GM19452 (cell line): ENCODE measurements at regions not wholly inside any gene's neighbourhood (a gene's known extent, or its start where the extent isn't known, plus 50 kb on each side); places are given as distances from the start of the nearest gene placed in this dataset.
"Not testable (repeated sequence)": the region's sequence is repeated elsewhere in the genome, so short reads cannot be mapped to it uniquely, and the experiment has no call there.

Source experiments
- ATAC-seq: cut with Tn5 transposase; IDR thresholded peaks from one replicate; pipeline ENCODE4 v1.9.1; 2021; ENCODE audit not compliant: unreplicated experiment

DNA sequence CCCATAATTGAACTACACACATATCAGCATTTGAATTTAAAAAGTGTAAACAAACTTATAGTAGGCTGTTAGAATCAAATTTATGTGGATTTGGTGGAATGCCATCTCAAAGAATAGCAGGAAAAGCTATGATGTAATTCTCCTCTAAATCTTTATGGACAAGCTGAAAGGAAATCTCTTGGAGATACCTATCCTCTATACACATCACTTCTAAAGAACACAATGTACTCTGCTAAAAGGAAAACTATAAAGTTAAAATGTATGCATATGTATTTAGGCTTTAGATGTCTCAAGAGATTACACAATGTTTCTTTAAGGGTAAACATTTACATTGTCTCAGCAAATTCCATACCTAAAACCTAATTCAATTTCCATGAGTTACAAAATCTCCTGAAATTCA, 323.3 kb downstream of the CRPPA start:
- no peak for ATAC-seq

DNA sequence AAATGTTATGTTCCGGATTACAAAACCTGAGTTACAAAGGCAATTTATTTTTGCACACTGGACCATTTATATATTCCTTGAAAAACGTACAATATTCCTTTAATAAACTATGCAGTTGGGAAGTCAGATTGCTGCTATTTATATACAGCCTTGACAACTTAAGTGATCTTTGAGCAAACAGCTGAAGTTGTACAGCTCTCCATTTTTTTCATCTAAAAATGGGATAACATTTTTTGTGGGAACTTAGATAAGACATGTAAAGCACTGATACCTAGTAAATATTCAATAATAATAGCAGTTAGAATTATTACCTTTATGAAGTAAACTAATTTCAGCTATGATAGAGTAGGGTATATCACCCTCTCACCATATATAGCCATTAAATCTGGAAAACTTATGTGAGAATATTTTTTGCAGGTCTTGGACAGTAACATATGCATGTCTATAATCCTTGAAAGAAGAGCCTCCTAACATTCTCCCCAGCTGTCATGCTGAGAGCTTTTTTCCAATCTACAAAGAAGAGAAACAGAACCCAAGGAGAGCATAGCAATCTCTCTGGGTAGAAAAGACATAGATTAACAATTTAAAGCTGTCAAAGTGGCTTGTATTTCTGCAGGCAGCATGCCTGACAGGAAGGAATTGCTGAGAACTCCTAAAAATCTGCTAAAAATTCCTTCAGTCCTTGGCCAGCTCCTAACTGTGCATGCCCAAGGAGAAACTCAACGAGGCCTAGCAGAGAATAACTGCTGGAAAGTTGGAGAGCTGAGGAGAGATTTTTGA, 326.0 kb downstream of the CRPPA start:
- no peak for ATAC-seq

DNA sequence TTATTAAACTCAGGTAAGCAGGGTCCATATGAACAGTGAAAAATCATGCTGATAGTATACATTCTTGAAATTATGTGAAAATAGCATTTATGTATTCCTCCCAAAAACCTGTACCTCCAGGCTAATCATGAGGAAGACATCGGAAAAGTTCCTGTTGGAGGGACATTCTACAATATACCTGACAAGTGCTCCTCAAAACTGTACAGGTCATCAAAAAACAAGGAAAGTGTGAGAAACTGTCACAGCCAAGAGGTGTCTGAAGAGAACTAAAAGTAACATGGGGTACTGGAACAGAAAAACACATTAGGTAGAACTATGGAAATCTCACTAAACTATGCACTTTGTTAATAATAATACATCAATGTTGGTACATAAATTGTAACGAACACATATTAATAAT, 326.7 kb downstream of the CRPPA start:
- no peak for ATAC-seq

DNA sequence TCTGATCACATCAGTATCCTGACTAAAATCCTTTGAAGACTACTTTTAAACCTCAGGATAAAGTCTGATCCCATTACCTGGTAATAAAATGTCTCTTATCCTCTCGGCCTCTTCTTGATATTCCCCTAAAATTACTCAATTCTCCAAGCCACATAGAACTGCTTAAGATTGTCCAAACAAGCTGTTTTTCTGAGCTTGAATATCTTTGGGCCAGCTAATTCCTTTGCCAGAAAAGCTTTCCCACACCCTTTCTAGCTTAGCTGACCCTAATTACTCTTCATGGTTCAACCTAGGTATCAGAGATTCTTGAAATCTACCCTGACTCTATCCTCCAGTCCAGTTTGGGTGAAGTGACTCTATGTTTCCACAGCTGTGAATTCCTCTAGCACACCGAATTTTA, 328.6 kb downstream of the CRPPA start:
- ATAC-seq = no peak

DNA sequence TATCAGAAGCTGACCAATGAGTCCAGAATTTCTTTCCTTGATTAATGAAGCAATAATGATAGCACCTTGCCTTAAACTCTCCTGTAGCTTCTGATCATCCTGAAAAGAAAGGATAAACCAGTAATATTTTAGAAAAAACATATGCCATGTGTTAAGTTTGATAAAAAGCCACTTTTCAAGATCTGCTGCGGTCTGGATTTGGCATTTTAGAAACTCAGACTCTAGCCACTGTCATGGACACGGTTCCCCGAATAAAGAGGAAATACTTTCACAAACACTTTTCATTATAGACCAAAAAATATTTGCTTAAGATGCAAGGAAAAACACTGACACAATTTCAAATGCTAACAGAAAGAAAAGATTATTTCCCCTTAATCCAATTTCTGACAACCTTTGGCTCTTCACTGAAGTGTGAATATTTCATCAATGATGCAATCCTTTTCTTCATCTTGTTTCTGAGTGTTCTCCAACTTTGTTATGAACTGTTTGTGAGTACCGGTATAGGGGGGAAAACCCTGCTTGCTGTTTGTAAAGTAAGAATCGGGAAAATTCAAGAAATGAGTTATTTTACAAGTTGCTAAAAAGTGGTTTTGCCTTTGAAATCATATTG, 329.5 kb downstream of the CRPPA start:
- no peak for ATAC-seq

DNA sequence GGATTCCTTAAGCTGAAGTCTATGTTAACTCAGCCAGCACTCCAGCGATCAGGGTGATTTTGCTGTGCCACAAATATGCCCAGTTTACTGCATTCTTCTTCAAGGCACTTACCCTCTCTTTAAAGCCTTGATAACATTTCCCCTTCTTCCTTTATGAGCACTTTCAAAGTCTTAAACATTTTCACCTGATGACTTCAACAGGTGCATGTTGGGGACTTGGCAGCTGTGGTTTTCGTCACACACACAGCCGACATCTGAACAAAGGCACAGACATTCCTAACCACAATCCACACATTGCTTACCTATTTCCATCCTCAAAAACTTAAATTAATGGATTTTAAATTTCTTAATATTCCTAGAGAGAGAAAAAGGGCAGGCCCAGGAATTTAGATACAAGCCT, 331.5 kb downstream of the CRPPA start:
- no peak for ATAC-seq

DNA sequence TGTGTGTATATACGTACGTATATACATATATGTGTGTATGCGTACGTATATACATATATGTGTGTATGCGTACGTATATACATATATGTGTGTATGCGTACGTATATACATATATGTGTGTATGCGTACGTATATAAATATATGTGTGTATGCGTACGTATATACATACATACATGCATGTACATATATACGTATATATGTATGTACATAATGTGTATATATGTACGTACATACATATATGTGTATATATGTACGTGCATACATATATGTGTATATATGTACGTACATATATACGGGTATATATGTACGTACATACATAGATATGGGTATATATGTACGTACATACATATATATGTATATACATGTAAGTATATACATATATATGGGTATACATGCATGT, 332.1 kb downstream of the CRPPA start:
- ATAC-seq = no peak

DNA sequence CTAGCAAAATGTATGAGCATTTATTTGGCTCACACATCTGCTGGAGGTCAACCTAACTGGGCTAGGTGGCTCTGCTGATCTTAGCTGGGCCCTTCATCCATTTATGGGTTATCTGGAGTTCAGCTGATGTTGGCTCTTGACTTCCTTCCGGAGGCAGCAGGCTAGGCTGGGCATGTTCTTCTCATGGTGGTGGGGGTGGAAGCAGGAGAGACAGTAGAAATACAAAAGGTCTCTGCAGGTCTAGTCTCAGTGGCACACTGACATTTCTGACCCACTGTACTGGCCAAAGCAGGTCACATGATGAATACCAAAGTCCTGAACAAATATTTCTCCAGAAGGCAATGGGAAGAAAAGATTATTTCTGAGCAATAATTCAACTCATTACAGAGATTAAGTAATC, 334.6 kb downstream of the CRPPA start:
- no peak for ATAC-seq

DNA sequence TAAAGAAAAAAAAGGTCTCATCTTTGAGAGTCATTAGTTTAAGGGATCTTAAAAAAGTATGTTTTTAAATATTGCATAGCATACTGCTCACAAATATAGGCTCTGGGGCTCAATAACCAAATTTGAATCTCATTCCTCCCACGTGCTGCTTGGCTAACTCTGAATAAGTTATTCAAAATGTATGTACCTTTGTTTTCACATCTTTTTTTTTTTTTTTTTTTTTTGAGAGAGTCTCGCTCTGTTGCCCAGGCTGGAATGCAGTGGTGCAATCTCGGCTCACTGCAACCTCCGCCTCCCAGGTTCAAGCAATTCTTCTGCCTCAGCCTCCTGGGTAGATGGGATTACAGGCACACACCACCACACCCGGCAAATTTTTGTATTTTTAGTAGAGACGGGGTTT, 335.6 kb downstream of the CRPPA start:
- ATAC-seq = not testable (repeated sequence)

DNA sequence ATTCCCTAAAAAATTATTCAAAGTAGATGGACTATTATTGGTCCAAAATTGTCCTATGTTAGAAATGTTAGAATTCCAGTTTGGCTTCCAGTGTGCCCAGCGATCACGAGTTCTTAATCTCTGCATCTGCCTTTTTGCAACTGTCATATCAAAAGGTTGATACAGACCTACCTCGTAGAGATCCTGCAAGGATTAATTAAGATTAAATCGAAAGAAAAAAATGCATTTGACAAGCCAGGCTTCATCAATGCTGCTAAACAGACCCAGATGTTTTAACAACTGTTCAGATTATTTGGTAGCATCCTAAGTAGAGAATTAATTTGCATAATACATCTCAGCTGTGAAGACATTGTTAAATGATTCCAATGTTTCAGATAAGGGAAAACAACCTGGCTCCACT, 336.5 kb downstream of the CRPPA start:
- no peak for ATAC-seq

DNA sequence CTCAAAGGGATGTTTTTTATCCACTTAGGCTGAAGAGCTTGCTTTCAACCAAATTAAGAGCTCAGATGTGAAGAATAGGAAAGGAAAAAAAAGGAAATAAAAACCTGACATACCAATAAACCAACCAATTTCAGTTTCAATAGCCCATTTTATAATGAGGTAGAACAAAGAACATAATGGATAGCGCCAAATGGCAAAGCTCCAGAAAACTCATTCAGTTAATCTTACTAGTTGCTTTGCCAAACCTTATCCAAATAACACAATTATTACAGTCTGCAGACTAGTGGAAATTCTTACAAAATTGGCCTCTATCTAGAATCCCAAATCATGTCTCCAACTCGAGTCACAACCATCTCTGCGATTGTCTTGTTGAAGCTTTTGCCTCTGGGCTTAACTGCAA, 337.0 kb downstream of the CRPPA start:
- ATAC-seq = no peak

DNA sequence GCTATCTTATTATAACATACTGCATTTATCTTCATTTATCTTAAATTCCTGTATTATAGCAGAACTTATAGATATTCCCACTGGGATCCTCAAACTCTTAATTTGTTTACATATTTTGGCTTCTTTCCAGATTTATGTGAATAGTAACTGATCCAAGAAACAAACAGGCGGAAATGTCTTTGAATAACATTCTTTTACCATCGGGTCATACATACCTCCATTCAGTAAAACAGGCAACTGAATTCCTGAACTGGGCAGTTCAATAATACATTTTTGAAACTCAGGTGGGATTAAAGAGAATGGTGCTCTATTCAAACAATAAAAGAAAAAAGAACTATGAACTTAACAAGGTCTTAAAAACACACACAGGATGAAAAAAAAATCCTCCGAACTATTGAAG, 337.4 kb downstream of the CRPPA start:
- ATAC-seq = no peak

DNA sequence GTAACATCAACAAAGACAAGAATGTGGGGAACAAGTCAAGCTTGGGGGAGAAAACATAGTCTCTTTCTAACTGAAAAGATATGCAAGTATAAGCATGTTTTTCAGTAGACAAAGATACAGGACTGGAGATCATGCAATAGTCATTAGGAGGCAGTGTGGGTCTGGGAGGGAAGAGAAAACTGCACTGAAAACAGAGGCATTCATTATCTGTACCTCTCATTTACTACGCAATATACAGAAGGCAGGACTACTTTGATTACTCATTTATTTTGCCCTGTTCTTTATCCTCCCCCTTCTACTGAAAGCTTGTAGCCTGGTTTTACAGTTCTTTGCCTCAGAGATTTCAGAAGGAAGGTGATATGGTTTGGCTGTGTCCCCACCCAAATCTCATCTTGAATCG, 341.2 kb downstream of the CRPPA start:
- ATAC-seq = no peak

DNA sequence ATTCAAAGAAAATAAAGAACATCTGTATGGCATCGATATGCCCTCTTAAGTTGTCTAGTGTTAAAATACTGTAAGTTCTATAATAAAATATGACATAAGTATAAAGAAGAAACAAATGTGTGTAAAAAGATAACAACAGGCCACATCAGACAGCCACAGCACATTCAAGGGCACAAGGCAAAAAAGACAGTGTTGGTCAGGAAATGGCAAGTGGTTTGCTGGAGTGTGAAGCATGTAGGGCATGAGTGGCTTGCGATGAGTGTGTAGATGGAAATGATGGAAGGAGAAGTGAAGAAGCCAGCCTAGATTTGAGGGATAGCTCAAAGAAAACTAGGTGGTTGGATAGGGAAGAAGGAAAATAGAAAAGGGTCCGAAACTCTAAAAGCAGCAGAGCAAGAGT, 341.6 kb downstream of the CRPPA start:
- no peak for ATAC-seq

DNA sequence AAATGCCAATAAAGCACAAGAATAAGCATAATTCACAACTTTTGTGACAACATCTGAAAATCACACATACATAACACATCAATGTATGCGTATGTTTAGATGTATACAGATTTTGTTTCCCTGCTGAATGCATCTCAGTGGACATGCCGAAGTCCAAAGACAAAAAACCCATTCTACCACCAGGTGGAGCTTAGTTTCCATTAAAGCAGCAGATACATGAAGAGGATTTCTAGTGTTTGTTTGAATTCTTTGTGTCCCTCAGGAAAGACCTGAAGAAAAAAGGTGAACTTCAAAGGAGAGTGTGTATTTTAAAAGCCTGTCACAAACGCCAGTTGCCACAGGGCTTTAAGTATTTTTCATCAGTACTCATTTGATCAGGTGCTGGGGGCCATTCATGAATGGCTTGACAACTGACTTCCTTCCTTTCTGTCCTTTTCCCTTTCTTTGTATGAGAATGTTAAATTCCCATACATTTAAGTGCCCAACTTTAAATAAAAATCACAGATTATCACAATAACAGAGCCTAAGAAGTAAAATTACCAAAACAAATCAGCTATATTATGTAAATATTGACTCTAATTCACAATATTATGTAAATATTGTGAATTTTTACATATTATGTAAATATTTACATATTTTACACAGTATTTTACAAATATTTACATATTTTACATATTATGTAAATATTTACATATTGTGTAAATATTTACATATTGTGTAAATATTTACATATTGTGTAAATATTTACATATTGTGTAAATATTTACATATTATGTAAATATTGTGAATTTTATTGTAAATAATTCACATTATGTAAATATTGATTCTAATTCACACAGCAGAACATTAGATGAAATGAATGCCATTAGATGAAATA, 343.0 kb downstream of the CRPPA start:
- ATAC-seq = peak; percentile 78

DNA sequence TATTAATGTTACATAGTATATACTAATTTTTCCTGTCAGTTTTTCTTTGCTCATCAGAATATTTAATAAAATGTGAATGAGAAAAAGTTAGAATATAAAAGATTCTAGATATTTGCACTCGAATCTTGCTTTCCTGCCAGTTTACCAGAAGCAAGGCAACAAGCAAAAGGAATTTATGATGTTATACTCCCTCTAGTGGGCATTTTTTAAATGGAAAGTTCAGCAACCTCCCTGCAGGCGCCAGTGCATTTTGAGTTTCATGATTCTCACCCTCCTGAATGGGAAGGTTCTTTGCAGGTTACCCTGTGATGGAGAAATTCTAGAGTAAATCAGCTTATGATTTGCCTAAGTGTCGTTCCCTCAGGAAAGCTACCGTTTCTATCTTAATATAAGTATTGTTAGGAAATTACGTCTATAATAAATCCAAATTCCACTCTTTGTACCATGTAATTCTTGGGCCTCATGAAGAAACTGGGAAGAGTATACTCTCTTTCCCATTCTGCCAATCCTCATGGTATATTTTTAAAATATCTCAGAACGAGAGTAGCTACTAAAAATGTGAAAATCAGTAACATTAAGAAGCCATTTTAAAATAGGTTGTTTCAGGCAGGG, 350.0 kb downstream of the CRPPA start:
- ATAC-seq = peak; percentile 88

DNA sequence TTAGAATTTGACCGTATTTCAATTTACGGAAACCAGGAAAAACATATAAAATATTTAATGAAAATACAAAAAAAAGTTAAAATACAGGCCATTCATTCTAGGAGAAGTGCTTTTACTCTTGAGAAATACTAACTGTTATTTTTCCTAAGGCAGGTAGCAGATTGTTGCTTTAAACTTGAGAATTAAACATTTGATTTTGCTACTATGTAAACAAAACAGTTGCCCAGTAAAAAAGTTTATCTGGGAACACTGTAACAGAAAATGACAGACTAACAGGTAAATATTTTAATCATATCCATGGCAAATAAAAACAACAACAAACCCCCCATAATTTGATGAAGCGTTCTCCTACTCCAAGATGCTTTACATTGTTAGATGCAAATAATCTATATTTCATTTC, 350.5 kb downstream of the CRPPA start:
- no peak for ATAC-seq

DNA sequence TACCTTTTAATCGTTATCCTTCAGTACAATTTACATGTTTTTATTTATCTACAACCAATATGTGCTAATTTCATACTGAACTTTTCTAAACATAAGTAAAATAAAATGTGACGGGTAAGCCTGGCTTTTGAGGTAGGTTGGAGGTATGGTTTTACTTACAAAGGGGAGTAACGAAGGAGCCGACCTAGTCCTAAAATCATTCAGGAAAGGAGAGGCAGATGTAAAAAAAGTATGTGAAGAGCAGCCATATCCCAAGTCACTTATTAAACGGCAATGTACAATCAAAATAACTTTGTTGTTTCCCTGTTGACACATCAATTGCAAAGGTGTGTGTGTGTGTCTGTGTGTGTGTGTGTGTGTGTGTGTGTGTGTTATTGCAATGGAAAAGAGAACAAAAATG, 351.3 kb downstream of the CRPPA start:
- ATAC-seq = no peak

DNA sequence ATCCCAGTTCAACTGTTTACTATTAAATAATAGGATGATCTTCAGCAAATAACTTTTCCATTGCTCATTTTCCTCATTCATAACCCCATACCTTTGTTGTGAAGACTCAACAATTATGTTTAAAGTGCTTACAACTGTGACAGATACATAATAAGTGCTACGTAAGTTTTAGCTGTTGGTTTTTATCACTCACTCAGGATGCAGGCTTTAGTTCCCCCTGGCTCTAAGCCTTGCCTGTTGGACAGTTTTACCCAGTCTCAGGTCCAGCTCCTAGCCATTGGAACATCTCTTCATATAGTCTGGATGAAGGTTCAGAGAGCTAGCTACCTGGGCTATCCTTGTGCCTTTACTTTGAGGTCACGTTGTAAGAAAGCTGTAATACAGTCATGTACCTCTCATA, 353.2 kb downstream of the CRPPA start:
- no peak for ATAC-seq

DNA sequence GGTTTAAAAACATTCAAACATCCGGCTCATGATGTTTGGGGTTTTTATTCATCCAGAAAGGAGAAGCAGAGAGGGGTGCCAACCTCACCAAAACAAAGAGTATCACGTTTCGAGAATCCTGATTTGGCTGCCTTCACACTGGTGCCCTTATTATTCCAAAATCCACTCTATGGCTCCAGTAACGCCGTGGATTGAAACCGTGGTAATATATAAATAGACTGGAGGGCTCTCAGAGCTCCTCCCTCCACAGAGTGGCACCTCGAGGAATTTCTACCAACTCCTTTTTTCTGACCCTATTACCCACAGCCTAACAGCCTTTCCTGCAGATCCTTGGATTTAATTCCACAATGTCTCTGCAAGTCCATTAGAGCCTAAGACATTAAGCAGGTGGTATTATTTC, 353.6 kb downstream of the CRPPA start:
- ATAC-seq = no peak

DNA sequence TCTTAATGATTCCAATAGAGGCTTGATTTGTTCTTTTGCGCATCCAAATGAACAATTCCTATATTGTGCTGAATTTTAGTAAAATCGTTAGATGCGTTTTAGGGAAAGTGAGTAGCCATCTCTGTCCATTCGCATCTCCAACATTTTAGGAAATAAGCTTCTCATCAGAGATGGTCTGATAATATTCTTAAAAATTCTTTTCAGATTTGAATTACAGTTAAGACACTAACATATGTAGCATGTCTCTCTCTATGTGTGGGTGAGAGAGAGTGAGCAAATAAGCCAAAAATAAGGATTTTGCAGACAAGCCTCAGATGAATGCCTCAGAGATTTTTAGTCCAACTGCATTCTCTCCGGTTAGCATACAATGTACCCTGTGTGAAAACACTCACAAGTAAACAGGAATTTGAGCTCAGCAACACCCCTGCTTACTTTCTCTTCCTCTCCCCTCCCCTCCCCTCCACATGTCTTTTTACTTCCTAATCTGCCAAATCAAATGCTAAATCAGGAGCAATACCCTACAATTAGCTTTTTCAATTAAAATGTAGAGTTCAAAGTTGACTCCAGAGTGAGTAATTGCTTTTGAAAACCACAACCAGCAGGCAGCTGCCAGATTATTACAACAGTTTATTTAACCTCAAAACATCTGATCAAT, 354.4 kb downstream of the CRPPA start:
- ATAC-seq = no peak
